ENCODE measurements at regions not wholly inside any gene's neighbourhood (a gene's known extent, or its start where the extent isn't known, plus 50 kb on each side); places are given as distances from the start of the nearest gene placed in this dataset.

DNA sequence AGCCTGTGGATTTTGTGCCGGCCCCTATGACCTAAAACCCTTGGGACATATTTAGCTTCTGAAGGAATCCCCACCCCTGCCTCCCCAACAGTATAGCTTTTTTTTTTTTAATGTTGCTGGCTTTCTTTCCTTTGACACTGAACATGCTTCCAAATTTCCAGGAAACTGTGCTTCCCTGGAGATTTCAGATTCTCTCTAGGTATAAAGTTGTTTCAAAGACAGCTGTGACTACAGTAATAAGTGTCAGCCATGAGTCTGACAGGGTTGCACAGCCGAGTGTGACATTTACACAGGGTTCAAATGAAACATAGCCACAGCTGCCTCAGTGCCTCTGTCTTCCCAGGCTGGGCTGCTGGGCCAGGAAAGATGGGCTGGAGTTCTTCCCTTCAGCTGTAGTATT is 466.6 kb upstream of the COBL start:
- TF ChIP-seq EZH2 (IDR thresholded peaks at IDR 0.05; ENCODE audit: borderline replicate concordance, low read length) = no peak
- TF ChIP-seq, protein P1, sequence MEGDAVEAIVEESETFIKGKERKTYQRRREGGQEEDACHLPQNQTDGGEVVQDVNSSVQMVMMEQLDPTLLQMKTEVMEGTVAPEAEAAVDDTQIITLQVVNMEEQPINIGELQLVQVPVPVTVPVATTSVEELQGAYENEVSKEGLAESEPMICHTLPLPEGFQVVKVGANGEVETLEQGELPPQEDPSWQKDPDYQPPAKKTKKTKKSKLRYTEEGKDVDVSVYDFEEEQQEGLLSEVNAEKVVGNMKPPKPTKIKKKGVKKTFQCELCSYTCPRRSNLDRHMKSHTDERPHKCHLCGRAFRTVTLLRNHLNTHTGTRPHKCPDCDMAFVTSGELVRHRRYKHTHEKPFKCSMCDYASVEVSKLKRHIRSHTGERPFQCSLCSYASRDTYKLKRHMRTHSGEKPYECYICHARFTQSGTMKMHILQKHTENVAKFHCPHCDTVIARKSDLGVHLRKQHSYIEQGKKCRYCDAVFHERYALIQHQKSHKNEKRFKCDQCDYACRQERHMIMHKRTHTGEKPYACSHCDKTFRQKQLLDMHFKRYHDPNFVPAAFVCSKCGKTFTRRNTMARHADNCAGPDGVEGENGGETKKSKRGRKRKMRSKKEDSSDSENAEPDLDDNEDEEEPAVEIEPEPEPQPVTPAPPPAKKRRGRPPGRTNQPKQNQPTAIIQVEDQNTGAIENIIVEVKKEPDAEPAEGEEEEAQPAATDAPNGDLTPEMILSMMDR (conservative IDR thresholded peaks at IDR 0.05 in 1 of 2, IDR thresholded peaks at IDR 0.05 in 1 of 2; ENCODE audit: extremely low read depth in 1 of 2, insufficient read depth in 1 of 2, low read depth in 1 of 2, low read length in 2 of 2) = no peak

Data from mammary epithelial cell (primary cell).